GM18498 (cell line): ENCODE measurements at regions not wholly inside any gene's neighbourhood (a gene's known extent, or its start where the extent isn't known, plus 50 kb on each side); places are given as distances from the start of the nearest gene placed in this dataset.

Experiments used
- ATAC-seq: cut with Tn5 transposase; IDR thresholded peaks from one replicate; pipeline ENCODE4 v1.9.1; 2021; ENCODE audit warnings: mild to moderate bottlenecking, moderate library complexity; ENCODE audit not compliant: unreplicated experiment

DNA sequence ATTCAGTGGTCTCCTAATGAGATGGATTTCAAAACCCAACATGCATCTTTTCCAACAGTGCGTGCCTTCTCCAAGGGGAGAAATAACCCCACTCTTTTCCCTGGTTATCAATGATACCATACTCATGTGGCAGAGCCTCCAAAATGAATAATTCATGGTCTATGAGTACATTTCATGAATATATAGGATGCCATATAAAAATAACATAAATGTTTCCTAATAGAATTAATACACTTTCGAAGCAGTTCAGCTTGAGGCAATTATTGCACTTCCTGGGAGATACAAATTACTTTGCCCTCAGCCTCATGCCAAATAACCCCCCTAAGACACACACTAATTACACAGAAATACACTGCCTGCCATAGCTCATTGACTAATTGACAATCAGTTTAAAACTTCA, 318.6 kb downstream of the ZSWIM6 start:
- ATAC-seq, result no peak

DNA sequence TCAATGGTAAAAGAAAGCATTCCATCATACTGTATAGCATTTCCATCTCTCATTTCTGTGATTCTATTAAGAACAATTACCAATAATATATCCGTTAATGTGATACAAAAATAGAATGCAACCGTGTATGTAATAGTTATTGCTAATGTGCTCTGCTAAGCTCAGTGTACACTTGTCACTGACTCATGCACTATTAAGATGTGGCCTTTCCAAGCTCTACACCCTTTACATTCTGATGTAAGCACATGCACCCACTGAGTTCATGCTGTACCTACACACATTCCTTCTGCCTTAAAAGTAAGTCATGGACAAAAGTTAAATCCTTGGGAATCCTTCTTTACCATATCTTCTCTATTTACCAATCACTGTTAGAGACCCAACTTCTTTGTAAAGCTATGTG, 319.1 kb downstream of the ZSWIM6 start:
- ATAC-seq, result no peak

DNA sequence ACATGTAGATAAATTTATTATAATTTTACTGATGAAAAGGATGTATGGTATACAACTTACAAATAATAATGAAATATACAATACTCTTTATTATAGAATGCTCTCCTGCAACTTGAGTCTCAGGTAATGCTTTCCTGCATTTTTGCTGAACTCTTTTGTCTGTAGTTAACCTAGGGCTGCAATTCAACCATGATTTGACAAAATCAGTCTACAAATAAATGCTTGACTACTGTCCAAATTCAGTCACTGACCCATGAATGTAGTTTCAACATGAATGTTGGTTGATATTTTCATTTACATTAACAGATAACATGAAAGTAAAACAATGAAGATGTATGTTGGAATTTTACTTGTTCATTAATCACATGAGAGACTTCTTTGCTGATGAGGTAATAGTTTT, 320.9 kb downstream of the ZSWIM6 start:
- no peak for ATAC-seq

DNA sequence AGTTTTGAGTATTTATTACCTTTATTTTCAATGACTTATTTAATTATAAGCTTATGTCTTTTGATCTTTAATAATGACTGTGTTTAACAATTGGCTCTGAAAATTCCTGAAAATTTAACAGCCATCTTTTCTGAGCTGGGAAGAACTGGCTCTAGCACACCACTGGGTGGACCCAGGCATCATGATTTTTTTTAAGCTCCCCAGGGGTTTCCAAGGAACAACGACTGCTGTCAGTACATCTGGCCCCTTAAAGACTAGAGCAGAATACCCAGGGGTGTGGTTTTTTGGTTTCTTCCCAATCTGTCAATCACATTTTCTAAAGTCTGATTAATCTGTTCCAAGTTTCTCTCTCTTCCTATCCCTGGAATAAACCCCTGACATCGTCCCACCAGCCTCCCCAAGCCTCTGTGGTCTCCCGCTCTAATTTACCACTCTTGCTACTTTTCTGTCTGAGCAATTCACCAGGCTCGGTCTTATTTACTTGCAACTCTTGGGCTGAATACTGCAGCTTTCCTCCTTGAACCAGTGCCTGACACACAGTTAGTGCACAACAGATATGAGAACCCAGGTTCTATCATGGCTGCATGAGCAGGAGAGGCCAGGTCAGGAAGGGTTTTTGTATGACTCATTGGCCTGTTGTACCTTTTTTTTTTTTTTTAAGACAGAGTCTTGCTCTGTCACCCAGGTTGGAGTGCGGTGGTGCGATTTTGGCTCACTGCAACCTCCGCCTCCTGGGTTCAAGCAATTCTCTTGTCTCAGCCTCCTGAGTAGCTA, 321.9 kb downstream of the ZSWIM6 start:
- ATAC-seq, result no peak

DNA sequence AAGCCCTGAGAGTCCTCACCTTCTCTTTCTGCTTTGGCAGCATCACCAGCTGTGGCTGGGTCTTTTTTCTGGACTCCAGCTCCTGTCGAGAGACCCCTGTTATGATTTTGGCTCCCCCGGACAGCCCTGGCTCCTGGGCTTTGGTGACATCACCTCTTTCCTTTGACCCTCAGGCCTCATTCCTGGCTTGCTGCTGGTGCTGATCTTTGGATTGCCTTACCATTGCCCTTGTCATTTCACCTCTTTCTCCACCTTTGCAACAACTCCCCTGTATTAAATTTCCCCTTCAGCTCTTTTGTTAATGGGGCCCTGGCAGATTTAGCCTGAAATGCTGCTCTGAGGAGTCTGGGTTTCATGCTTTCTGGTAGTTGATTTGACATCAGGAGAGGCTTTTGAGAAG, 322.8 kb downstream of the ZSWIM6 start:
- ATAC-seq, result no peak

DNA sequence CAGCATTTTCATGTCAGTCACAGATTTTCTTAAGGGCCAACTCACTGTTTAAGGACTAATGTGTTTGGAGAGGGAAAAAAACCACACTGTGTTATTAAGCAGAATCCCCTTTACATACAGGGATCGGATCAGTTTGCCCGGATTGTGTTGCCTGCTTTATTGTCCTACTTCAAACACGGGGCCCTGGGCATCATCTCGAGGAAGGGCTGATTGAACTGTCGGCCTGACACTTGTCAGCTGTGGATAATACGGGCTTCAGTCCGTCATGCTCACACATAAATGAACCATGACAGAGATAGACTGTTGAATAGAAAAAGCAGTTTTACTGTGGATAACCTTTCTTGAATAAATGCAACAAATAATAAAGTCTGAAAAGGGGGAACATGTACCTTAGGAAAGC, 325.0 kb downstream of the ZSWIM6 start:
- ATAC-seq, result no peak

DNA sequence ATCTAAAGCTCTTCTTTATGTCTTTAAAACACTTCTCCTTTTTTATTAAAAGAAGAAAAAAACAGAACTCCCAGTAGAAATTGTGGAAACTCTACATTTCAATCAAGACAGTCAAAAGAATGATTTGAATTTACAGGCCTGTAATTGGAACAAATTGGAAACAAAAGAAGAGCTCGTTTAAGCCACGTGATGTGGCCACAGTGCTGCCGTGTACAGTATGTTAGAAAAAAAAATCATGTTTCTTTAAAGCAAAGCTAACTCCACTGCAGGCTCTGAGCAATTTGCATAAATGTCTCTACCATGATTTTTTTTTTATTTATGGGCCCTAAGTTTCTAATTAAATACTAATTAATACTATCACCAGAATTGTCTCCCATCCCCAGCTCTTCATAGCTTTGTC, 325.6 kb downstream of the ZSWIM6 start:
- ATAC-seq, result no peak

DNA sequence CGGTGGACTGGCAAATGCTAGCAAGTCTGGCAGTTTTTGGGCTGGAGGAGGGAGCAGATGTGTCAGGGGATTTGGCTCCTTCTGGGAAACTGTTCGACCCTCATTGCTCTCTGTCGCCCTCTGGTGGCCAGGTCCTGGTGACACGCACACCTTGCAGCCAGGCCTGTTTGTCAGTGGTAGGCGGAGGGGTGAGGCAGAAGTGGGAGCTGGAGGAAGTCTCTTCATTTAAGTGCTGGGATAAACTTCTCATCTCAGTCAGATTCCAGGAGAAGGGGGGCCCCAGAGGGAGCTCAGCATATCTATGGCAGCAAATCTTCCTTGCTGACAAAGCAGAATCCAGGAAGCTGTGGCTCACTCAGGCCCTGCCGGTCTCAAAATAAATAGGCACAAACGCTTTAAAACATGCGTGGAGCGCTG, 326.5 kb downstream of the ZSWIM6 start:
- peak; percentile 76 for ATAC-seq

DNA sequence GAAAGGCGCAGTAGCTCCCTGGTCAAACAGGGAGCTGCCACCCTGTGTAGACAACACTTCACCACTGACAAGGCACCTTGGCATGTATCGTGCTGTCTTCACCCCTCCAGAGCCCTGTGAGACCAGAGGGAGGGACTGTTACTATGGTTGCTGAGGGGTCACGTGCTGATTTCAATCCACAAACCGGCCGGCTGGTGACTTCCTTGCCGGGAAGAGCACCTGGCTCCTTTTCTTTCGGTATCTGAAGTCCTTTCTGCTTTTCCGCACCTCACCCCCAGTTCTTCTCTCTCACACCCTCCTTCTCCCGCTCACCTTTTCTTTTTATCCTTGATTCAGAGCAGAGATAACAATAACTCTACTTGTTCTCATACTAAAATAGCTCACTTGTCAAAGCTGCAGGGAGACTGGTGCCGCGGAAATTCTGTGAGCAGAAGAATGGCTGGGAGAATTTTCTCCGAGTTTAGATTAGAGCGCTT, 327.2 kb downstream of the ZSWIM6 start:
- no peak for ATAC-seq

DNA sequence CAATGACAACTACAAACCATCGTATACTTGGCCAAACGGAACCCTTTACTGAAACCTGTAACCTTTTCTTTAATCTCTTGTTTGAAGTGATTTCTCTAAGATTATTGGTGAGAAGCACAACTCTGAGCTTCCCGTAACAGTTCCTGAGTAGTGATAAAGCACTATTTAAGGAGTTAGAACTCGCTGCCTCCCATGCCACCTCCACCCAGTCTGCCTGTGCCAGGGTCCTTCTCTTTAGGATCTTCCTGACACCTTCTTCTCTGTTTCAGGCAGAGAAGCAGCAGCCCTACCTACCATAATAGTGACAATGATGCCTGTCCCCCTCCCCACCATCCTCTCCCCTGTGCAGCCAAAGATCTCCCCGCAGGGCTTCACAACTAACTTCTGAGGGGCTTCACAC, 330.6 kb downstream of the ZSWIM6 start:
- no peak for ATAC-seq

DNA sequence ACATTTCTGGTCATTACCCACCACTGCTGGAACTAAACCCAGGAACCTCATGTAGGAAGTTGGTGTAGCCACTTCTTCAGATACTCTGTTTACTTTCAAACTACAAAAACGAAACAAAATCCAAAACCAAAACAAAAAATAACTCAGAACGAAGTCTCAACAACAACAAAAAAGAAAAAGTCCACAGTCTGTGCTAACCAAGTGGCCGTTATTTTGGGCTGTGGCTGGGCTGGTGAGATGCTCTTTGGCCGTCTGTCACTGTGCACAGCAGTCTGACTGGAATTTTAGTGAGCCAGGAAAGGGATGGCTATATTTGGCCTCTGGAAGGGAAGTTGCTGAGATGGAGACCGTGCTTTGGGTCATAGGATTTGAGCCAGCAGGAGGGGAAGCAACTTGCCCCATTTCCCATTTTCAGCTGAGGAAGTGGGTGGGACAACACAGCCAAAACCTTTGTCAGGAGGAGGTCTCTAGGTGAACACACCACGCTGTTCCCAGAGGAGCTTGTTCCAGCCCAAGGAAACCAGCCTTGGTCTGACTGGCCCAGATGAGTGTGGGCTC, 334.1 kb downstream of the ZSWIM6 start:
- ATAC-seq, result no peak

DNA sequence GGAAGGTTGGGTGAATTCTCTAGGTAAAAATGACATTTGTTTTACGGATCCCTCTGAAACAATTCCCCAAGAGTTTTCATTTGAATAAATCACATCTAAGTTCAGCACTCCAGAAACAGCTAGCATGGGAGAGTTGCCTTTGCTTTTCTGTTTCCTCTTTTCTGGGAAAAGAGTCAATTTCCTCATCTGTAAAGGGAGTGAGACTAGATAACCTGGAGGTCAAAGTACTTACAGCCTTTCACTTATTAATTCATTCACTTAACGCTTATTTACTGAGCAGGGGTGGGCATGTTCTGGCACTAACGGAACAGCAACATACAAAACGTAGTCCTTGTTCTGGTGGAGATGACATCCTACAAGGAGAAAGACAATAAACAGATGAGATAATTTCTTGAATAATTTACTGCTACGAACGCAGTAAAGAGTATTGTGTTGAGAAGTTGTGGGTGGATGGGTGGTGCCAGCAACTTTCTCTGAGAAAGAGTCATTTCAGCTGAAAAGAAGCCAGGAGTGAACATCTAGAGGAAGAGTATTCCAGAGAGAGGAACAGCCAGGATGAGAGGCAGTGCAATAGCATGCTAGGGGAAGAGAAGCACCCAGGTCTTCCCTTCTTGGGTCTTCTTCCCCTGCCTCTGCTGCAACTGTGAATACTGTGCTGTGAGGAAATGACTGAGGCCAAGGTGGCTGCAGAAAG, 335.6 kb downstream of the ZSWIM6 start:
- no peak for ATAC-seq

DNA sequence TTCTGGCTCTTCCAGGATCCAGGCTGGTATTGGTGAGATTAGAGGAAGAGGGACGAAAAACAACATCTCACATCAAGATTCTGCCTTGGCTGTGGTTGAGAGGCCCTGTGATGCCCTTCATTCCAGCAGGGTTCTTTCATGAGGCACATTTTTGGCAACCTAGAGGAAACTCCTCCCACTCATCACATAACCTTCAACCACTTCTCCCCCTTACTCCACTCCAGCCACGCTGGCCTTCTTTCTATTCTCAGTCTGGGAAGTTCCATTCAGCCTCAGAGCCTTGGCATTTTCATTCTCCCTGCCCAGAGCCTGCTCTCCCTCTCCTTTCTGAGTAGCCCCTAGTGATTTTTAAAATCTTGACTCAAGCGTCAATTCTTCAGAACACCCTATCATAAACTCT, 337.5 kb downstream of the ZSWIM6 start:
- ATAC-seq, result no peak

DNA sequence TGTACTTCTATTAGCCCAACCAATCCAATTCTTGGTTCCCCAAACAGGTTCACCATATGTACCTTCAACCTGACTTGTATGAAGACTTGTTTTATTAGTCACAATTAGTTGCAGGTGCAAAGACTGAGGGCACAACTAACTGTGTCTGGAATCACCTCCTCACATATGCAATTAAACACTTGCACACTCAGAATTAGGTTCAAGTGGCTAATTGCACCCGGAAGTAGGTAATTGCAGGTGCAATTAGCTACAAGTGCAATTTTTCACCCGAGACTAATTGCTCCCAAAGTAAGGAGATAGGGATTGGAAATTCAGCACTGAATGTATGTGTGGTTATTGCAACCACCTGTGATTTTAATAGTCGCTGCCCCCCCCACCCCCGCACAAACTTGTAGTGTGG, 338.9 kb downstream of the ZSWIM6 start:
- no peak for ATAC-seq

DNA sequence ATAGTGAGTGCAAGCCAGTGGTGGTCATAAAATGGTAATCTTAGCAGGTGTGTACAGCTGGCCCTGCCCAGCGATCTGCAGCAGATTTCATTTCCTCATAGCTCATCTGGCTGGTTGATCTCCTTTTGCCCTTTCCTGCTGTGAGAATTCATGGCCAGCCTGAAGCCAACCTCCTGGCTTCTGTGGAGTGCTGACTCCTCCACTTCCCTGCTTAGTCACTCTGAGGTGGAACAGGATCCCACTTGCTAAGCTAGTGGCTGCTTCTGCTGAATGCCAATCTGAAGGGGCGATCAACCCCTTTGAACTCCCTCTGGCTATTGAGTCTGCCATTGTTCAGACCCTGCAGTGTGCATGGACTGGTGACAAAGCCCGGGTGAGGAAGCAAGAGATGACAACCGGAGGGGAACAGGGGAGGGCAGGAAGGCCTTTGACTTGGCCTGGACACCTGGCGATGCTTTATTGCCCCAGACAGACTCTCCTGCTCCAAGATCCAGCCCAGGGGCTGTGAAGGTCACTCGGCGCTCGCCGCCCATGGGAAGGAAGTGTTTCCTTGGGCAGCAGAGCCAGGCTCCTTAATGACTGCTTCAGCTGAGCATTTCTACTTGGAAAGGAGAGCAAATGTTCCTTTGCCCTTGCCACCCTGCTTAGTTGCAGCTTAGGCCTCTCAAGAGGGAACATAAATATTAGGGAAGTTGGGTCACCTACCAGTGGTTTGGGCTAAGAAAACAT, 341.1 kb downstream of the ZSWIM6 start:
- ATAC-seq, result peak; percentile 57

DNA sequence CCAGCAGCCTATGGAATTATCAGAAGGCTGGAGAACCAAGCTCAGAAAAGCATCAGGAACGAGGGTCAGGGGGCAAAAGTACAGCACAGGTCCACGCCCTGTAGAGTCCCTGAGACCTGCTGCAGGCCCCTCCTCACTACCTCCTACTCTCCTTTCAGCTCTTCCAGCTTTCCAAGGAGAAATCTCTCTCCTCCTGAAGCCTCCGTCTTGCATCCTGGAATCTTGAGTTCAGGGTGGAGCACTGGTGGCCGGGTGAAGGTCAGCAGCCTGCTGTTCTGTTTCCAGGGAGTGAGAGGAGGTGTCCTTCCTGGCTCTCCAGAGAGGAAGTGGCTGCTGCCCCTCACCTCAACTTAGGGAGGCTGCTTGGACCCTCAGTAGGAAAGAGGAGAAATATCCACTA, 342.3 kb downstream of the ZSWIM6 start:
- ATAC-seq, result no peak

DNA sequence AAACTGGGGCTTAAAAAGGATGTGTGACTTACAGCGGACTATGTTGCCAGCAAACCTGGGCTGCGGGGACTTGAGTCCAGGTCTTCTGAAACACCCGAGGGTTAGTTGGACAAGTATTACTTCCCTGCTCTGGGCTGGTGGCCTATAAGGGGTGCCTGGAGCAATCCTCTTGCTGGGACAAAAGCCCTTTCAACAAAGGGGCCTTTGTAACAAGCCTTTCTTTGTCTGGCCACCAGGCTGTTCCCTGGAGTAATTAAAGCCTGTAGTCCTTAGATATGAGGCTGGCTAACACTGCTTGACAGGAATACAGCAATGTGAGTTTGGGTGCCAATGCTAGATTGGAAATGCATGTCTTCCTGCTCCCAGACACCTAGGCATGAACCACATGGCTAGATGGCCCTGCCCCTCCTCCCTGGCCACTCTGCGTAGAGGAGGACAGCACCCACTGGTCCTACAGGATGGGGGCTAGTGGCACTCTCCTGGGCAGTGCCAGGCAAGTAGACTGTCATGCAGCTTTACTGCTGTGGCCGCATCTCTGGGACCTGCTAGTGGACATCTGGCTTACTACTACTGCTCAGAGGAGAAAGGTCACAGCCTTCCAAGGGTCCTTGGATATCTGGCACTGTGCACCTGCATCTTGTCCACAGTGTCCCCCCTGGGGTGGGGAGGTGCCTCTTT, 343.1 kb downstream of the ZSWIM6 start:
- ATAC-seq, result no peak

DNA sequence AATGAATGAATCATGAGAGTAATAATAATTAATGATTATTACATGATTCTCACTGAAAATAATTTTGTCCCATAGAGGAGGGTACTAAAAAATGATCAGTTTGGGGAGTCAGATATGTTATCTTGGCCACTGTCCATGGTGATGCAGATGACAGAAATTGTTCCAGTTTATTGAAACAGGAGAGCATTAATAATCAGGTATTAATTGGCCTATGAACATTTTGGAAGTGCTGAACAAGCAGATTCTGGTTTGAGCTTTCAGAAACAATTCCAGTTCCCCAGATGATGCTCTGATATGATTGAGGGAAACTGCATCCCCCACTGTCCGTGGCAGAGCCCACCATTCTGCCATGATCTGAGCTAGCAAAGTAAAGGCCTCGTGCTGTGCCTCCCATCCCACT, 345.2 kb downstream of the ZSWIM6 start:
- no peak for ATAC-seq

DNA sequence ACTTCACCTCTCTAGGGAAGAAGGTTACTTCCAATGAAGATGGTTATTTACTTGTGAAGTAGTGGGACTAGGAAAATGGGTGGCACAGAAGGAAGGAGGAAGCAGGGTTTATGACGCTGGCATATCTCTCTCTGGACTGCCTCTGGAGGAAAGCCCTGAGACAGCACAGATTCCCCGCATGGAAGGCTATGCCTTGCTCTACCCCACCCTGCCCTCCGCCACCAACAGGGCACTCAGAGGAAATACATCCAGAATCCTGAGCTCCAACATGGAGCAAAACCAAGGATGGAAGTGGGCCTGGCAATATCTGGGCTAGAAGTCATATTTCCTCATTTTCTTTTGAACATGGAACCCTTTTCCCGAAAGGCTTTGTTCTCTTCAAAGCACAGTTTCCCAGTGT, 346.9 kb downstream of the ZSWIM6 start:
- ATAC-seq, result no peak

DNA sequence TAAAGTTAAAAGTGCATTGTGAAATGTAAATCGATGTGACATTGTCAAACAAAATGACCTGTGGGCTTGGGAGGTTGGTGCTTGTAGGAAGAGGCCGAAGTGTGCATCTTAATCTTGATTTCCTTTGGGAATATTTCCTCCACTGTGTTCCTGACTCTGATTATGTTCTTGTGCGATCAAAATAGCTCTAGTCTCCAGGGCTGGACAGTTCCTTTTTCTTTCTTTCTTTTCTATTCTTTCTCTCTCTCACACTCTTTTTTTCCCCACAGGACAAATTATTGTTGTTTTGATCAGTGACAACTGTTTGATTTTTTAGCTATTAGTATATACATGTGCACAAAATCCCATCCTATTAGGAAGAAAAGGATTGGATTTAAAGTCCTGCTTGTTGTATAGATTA, 347.5 kb downstream of the ZSWIM6 start:
- no peak for ATAC-seq

DNA sequence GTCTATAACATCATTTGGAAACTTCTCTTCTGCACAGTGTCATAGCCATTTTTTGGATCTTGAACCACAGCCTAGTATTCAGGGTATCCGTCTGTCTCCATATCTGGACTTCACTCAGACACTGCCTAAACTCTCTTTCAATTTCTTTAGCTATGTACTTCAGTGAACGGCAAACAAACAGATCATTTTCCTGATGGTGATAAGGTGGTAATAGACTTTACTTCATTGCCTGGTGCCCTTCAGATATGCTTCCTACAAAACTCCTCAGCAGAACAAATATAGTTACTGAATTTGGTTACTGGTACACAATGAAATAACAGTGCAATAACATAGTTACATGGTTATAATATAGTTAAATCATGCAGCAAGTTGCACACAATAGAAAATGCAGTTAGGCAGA, 348.2 kb downstream of the ZSWIM6 start:
- ATAC-seq, result no peak
